AG10803 (cell line): ENCODE measurements at regions not wholly inside any gene's neighbourhood (a gene's known extent, or its start where the extent isn't known, plus 50 kb on each side); places are given as distances from the start of the nearest gene placed in this dataset.

Experiments used
- DNase-seq: peaks from one replicate; pipeline ENCODE4 v3.0.0; 2010; ENCODE audit warnings: low read depth
- H3K4me3 ChIP-seq: 2 replicates; pipeline ENCODE4 v1.5.1; 2011; ENCODE audit warnings: mild to moderate bottlenecking, low read length, control low read depth
- CTCF ChIP-seq: conservative IDR thresholded peaks from 2 replicates; pipeline ENCODE4 v1.5.1; 2011; ENCODE audit warnings: mild to moderate bottlenecking, low read length, control low read depth, inconsistent platforms

DNA sequence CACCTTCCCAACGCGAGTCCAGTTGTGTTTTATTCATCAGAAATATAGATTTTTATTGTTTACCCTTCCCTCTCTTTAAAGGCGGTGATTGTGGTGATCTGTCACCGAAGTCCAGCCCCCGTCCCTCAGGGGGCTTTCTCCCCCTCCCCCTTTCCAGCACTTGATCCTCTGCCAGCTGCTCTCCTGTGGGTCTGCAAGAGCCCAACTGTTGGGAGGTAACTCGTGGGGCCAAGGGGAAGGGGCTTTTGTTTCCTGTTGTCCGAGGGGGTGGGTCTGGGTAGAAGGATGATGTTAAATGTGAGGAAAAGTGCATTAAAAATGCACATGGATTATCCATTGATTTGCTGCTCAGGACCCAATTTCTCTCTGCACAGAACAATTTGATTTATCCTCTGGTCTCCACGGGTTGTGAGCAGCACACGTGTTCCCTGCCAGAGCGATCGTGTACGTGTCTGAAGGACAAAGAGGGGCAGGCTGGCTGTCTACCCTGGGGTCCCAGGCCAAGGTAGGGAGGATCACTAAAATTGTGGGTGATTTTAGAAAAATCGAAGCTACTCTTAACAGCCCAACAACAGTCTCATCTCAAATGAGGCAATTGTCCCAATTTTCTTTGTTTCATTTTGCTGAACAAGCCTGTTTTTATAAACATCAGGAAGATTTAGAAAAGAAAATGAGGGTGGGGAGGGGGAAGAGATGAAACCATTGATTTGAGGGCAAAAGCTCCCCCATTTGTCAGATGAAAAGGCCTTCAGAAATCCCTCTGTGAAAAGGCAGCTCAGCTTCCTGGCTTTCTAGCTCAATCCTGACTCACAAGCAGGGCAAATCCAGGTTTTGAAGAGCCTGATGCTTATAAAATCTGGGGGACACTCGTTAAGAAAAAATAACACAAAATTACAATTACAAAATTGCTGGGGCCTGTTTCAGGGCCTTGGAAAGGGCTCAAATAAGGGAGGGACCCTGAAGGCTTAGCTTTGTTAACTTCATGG, 176.2 kb downstream of the RHOU start:
- TF ChIP-seq CTCF = no peak
- DNase-seq = no peak
- no peak overlapping the region for H3K4me3 ChIP-seq

DNA sequence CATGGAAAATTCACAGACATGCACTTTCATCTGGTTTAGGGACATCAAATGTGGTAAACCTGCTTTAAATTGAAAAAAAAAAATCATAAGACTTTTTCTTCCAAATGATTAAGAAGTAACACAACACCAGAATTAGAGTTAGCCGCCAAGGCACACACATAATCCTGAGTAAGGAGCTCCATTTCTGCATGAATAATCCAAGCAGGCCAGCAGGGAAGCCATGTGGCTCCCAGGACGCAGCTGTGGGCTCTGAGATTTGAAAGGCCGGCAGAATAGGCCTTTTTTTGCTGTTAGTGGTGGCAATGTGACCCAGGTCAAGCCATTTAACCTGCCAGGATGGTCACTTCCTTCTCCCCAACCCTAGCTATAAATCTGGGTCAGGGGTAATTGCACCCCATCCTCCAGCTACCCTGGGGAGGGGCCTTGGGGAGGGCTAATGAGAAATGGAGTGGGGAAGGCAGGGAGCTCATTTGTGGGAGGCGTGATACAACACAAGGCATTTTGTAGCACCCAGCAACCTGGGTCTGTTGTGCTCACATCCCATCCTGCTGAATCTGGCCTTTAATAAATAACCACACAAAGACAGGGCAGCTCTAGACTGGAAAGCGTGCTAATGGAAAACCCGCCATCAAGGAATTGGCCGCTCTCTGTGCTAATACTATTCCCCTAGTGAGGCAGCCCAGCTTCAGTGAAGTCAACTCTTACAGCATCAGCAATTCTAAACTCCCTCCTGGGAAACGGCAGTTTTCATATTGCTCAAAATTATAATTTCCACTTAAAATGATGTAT, 178.5 kb downstream of the RHOU start:
- TF ChIP-seq CTCF = no peak
- H3K4me3 ChIP-seq = no peak overlapping the region
- DNase-seq = no peak

- H3K4me3 ChIP-seq = no peak overlapping the region
- no peak for DNase-seq
- TF ChIP-seq CTCF = no peak
These were observed 179.4 kb downstream of the RHOU start for GRCh38 chr1:228914700-228915099.

GRCh38 chr1:228917342-228917741, 182.1 kb downstream of the RHOU start:
- no peak for TF ChIP-seq CTCF
- no peak overlapping the region for H3K4me3 ChIP-seq
- no peak for DNase-seq

DNA sequence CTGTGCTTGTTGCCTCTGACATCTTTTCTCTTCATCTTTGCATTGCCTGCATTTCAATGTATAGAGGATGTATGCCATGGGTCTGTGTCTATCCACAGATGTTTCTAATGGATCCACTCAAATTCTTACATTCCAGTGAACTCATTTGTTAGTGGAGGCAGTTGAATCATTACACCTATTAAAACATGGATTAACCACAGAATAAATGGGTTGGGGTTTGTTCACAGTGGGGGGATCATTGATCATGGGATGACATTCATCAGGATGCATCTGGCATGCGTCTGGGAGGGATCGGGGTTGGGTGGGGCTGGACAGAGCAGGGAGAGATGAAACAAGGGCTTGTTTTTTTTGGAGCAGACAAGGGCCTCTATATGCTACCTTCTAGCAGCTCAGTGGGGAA, 182.5 kb downstream of the RHOU start:
- no peak for DNase-seq
- no peak overlapping the region for H3K4me3 ChIP-seq
- TF ChIP-seq CTCF = no peak

GRCh38 chr1:228918335-228918734, 183.1 kb downstream of the RHOU start:
- no peak for TF ChIP-seq CTCF
- H3K4me3 ChIP-seq = no peak overlapping the region
- no peak for DNase-seq
